ENCODE measurements at regions not wholly inside any gene's neighbourhood (a gene's known extent, or its start where the extent isn't known, plus 50 kb on each side); places are given as distances from the start of the nearest gene placed in this dataset.

DNA sequence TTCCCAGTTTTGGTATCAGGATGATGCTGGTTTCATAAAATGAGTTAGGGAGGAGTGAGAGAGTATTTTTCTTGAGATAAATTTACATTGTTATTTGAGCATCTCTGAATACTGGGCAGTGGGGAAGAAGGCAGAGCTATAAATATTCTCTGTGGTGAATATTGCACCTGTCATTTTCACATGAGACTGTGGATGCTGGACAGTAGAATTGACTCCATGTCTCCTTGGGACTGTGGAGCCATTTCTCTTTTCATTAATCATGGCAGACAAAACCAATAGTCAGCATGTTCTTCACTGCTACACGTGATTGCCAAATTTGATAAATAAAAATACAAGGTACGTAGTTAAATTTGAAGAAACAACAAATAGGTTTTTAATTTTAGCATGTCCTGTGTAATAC is 81.2 kb upstream of the PHACTR1 start:
- Histone ChIP-seq H3K9me3 (ENCODE audit: insufficient read depth in 2 of 2, low read depth in 1 of 2, low read length in 1 of 2) (no peaks in the 10 kb centered on the region), H2AK5ac (ENCODE audit: low read depth, low read length) (no peak overlapping the region), H3K4me2 (ENCODE audit: insufficient read depth in 1 of 2, low read depth in 2 of 2, low read length in 2 of 2) (no peak overlapping the region), H3K23ac (ENCODE audit: insufficient read length) (no peak overlapping the region), H2BK12ac (ENCODE audit: low read depth, low read length) (no peak overlapping the region), H2BK20ac (ENCODE audit: low read length) (no peak overlapping the region), H3K4ac (replicated peaks; ENCODE audit: insufficient read length, low read depth, low read length) (no peak overlapping the region), H3K79me1 (ENCODE audit: low read depth, low read length) (no peaks in the 10 kb centered on the region), H3K4me1 (replicated peaks in 1 of 4; ENCODE audit: control insufficient read depth in 3 of 4, insufficient read depth in 4 of 4, low read length in 3 of 4) (no peaks in the 10 kb centered on the region), H3K18ac (ENCODE audit: extremely low read depth, low read length) (no peak overlapping the region), H4K91ac (replicated peaks; ENCODE audit: insufficient read length, low read length) (no peak overlapping the region), H2BK15ac (ENCODE audit: low read length) (no peak overlapping the region), H3K9ac (replicated peaks in 1 of 4; ENCODE audit: extremely low read depth in 1 of 4, low read depth in 3 of 4, low read length in 3 of 4) (no peak overlapping the region), H3K27ac (ENCODE audit: low read depth, low read length) (no peak overlapping the region), H4K5ac (ENCODE audit: insufficient read length, low read depth, low read length) (no peak overlapping the region), H3K27me3 (replicated peaks in 1 of 4; ENCODE audit: control insufficient read depth in 3 of 4, extremely low read depth in 1 of 4, insufficient read depth in 3 of 4, low read length in 3 of 4) (no peaks in the 10 kb centered on the region), H3K4me3 (ENCODE audit: extremely low read depth in 1 of 4, insufficient read depth in 2 of 4, low read depth in 3 of 4, low read length in 4 of 4) (no peak overlapping the region), H3K56ac (replicated peaks; ENCODE audit: insufficient read length, low read depth, low read length) (no peak overlapping the region), H2BK5ac (ENCODE audit: low read depth, low read length) (no peak overlapping the region), H2BK120ac (replicated peaks; ENCODE audit: low read depth, low read length) (no peak overlapping the region), H4K8ac (ENCODE audit: extremely low read depth, insufficient read depth, low read length) (no peak overlapping the region), H2AFZ (ENCODE audit: low read length) (no peak overlapping the region), H3K23me2 (ENCODE audit: low read depth, low read length) (no peaks in the 10 kb centered on the region), H3K36me3 (ENCODE audit: control insufficient read depth in 2 of 4, insufficient read depth in 4 of 4, low read length in 3 of 4) (no peaks in the 10 kb centered on the region), H3K79me2 (ENCODE audit: control insufficient read depth in 1 of 2, insufficient read depth in 2 of 2, low read length in 2 of 2) (no peaks in the 10 kb centered on the region), H3K14ac (ENCODE audit: insufficient read length) (no peak overlapping the region), H4K20me1 (replicated peaks in 1 of 2; ENCODE audit: control insufficient read depth in 1 of 2, insufficient read depth in 2 of 2, low read length in 2 of 2) (no peaks in the 10 kb centered on the region)
- ChIA-PET CTCF (ENCODE audit: partially characterized antibody) (interaction anchor here (0.6 to 4.5 kb wide), 3 partner anchors 29 to 749 kb away, joined by 3 to 58 read pairs (median 3); no protein-coding TSS in a partner anchor), POLR2A (ENCODE audit: partially characterized antibody) (no interaction called here)
- FAIRE-seq (no peak), DNase-seq (ENCODE audit: low read depth in 1 of 2, low spot score in 2 of 2) (no peak)
- WGBS, 2 experiments (ENCODE audit: extremely low coverage in 1 of 2, insufficient coverage in 1 of 2, insufficient read length in 1 of 2, insufficient replicate concordance in 2 of 2, low coverage in 1 of 2, low lambda C conversion rate in 2 of 2, missing lambda C conversion rate in 1 of 2) = 95% methylated on average over 2 of the region's 2 CpGs; no CpG with 5 or more reads in 1 of the 2 experiments
- TF ChIP-seq EGR1 (IDR thresholded peaks at IDR 0.05; ENCODE audit: borderline replicate concordance, low read depth, low read length) (no peak), KDM1A (IDR thresholded peaks at IDR 0.05; ENCODE audit: borderline replicate concordance, low read length) (no peak), GABPA (IDR thresholded peaks at IDR 0.05; ENCODE audit: borderline replicate concordance, insufficient read depth, low read length) (no peak), SIN3A (conservative IDR thresholded peaks at IDR 0.05 in 1 of 2, IDR thresholded peaks at IDR 0.05 in 1 of 2; ENCODE audit: low read depth in 1 of 2, low read length in 2 of 2) (no peak), NANOG (IDR thresholded peaks at IDR 0.05; ENCODE audit: insufficient read depth, low read depth, low read length, poor library complexity, severe bottlenecking) (no peak), ASH2L (IDR thresholded peaks at IDR 0.05; ENCODE audit: low read length) (no peak), KDM4A (IDR thresholded peaks at IDR 0.05; ENCODE audit: low read depth, low read length, severe bottlenecking) (no peak), SRF (IDR thresholded peaks at IDR 0.05; ENCODE audit: low read depth, low read length) (no peak), HDAC6 (IDR thresholded peaks at IDR 0.05; ENCODE audit: low read depth, low read length) (no peak), BACH1 (IDR thresholded peaks at IDR 0.05; ENCODE audit: low read length) (no peak), EZH2 (IDR thresholded peaks at IDR 0.05; ENCODE audit: low read depth, low read length, severe bottlenecking) (no peak), CBX8 (IDR thresholded peaks at IDR 0.05; ENCODE audit: borderline replicate concordance, low read depth, low read length) (no peak), SP2 (IDR thresholded peaks at IDR 0.05; ENCODE audit: low read length) (no peak), CTBP2 (IDR thresholded peaks at IDR 0.05; ENCODE audit: borderline replicate concordance, insufficient read depth, insufficient read length, low read length) (no peak)
- TF ChIP-seq, protein P1, sequence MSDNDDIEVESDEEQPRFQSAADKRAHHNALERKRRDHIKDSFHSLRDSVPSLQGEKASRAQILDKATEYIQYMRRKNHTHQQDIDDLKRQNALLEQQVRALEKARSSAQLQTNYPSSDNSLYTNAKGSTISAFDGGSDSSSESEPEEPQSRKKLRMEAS (IDR thresholded peaks at IDR 0.05) = no peak

Measured in H1 (cell line).